HG03280 (cell line): ENCODE measurements at regions not wholly inside any gene's neighbourhood (a gene's known extent, or its start where the extent isn't known, plus 50 kb on each side); places are given as distances from the start of the nearest gene placed in this dataset.
"Not testable (repeated sequence)": the region's sequence is repeated elsewhere in the genome, so short reads cannot be mapped to it uniquely, and the experiment has no call there.

Source experiments
- ATAC-seq: cut with Tn5 transposase; IDR thresholded peaks from one replicate; pipeline ENCODE4 v1.9.1; 2021; ENCODE audit warnings: mild to moderate bottlenecking, moderate library complexity; ENCODE audit not compliant: unreplicated experiment

- no peak for ATAC-seq
Measured at GRCh38 chr1:5610432-5610831, 381.8 kb downstream of the NPHP4 start.

- no peak for ATAC-seq
Measured at GRCh38 chr1:5603353-5604104, 388.7 kb downstream of the NPHP4 start.

- ATAC-seq = not testable (repeated sequence)
Measured at GRCh38 chr1:5602718-5603117, 389.5 kb downstream of the NPHP4 start.

GRCh38 chr1:5601516-5601915, 390.7 kb downstream of the NPHP4 start:
- no peak for ATAC-seq

- ATAC-seq = no peak
Measured at GRCh38 chr1:5599541-5599940, 392.7 kb downstream of the NPHP4 start.

- no peak for ATAC-seq
Measured at GRCh38 chr1:5598824-5599395, 393.3 kb downstream of the NPHP4 start.

- no peak for ATAC-seq
Measured at GRCh38 chr1:5597991-5598823, 394.0 kb downstream of the NPHP4 start.

GRCh38 chr1:5597171-5597850, 394.9 kb downstream of the NPHP4 start:
- ATAC-seq = no peak

- no peak for ATAC-seq
Measured at GRCh38 chr1:5596651-5597050, 395.6 kb downstream of the NPHP4 start.

- ATAC-seq = no peak
Measured at GRCh38 chr1:5595531-5596170, 396.6 kb downstream of the NPHP4 start.

GRCh38 chr1:5594056-5594956, 397.9 kb downstream of the NPHP4 start:
- no peak for ATAC-seq

- ATAC-seq = no peak
Measured at GRCh38 chr1:5590717-5591116, 401.5 kb downstream of the NPHP4 start.

- no peak for ATAC-seq
Measured at GRCh38 chr1:5586629-5587028, 405.6 kb downstream of the NPHP4 start.

- no peak for ATAC-seq
Measured at GRCh38 chr1:5585256-5585655, 407.0 kb downstream of the NPHP4 start.

- ATAC-seq = no peak
Measured at GRCh38 chr1:5580926-5581325, 411.3 kb downstream of the NPHP4 start.

- ATAC-seq = no peak
Measured at GRCh38 chr1:5579966-5580365, 412.3 kb downstream of the NPHP4 start.

GRCh38 chr1:5578690-5579089, 413.5 kb downstream of the NPHP4 start:
- ATAC-seq = no peak

GRCh38 chr1:5577255-5578040, 414.8 kb downstream of the NPHP4 start:
- no peak for ATAC-seq

- no peak for ATAC-seq
Measured at GRCh38 chr1:5576673-5577065, 415.6 kb downstream of the NPHP4 start.
